ENCODE measurements at regions not wholly inside any gene's neighbourhood (a gene's known extent, or its start where the extent isn't known, plus 50 kb on each side); places are given as distances from the start of the nearest gene placed in this dataset.

GRCh38 chr5:56640763-56641406 is 174.5 kb upstream of the MAP3K1 start:
- DNase-seq (peak; percentile 25 to 56), ATAC-seq (no peak)
- Histone ChIP-seq H3K36me3 (ENCODE audit: insufficient read depth in 1 of 2, low read depth in 1 of 2) (no peaks in the 10 kb centered on the region), H3K9me3 (no peaks in the 10 kb centered on the region), H3K27ac (no peak overlapping the region), H3K4me1 (no peaks in the 10 kb centered on the region), H3K27me3 (ENCODE audit: insufficient read depth in 3 of 3, low read length in 2 of 3) (no peaks in the 10 kb centered on the region), H3K4me3 (no peak overlapping the region)
- intact Hi-C loops (cut with DNase I): loop anchor here in 1 of 2 donors (10.0 kb wide), 1 partner anchor 444 kb away; no protein-coding TSS in a partner anchor
- 85 to 90% (median 88%) methylated on average over 3 of the region's 3 CpGs for WGBS, 3 donors
- TF ChIP-seq CTCF (IDR thresholded peaks at IDR 0.05): no peak

GRCh38 chr5:56639476-56639875 is 175.9 kb upstream of the MAP3K1 start:
- Histone ChIP-seq H3K27me3 (ENCODE audit: insufficient read depth in 3 of 3, low read length in 2 of 3) (no peaks in the 10 kb centered on the region), H3K36me3 (ENCODE audit: insufficient read depth in 1 of 2, low read depth in 1 of 2) (no peaks in the 10 kb centered on the region), H3K9me3 (no peaks in the 10 kb centered on the region), H3K27ac (no peak overlapping the region), H3K4me3 (no peak overlapping the region), H3K4me1 (no peaks in the 10 kb centered on the region)
- DNase-seq (no peak), ATAC-seq (no peak)
- intact Hi-C loops (cut with DNase I): no loop called here
- TF ChIP-seq CTCF (IDR thresholded peaks at IDR 0.05): no peak
- WGBS, 3 donors: 86 to 91% (median 89%) methylated on average over 2 of the region's 2 CpGs

- no peak for ATAC-seq
- no peak for TF ChIP-seq CTCF (IDR thresholded peaks at IDR 0.05)
- intact Hi-C loops (cut with DNase I): no loop called here
- Histone ChIP-seq H3K27ac (no peak overlapping the region), H3K36me3 (ENCODE audit: insufficient read depth in 1 of 2, low read depth in 1 of 2) (no peaks in the 10 kb centered on the region), H3K4me1 (no peaks in the 10 kb centered on the region), H3K27me3 (ENCODE audit: insufficient read depth in 3 of 3, low read length in 2 of 3) (no peaks in the 10 kb centered on the region), H3K4me3 (no peak overlapping the region), H3K9me3 (no peaks in the 10 kb centered on the region)
- WGBS, 3 donors: 70 to 84% (median 74%) methylated on average over 5 of the region's 5 CpGs
- no peak for DNase-seq
These were observed 176.5 kb upstream of the MAP3K1 start for GRCh38 chr5:56638768-56639238.

- Histone ChIP-seq H3K4me1 (no peaks in the 10 kb centered on the region), H3K27ac (no peak overlapping the region), H3K9me3 (no peaks in the 10 kb centered on the region), H3K4me3 (no peak overlapping the region), H3K27me3 (ENCODE audit: insufficient read depth in 3 of 3, low read length in 2 of 3) (no peaks in the 10 kb centered on the region), H3K36me3 (ENCODE audit: insufficient read depth in 1 of 2, low read depth in 1 of 2) (no peaks in the 10 kb centered on the region)
- WGBS, 3 donors: 60 to 76% (median 69%) methylated on average over 2 of the region's 2 CpGs
- intact Hi-C loops (cut with DNase I): no loop called here
- DNase-seq (no peak), ATAC-seq (no peak)
- no peak for TF ChIP-seq CTCF (IDR thresholded peaks at IDR 0.05)
These were observed 177.2 kb upstream of the MAP3K1 start for GRCh38 chr5:56638061-56638621.

All from psoas muscle (tissue), 7 donors.